ENCODE measurements at regions not wholly inside any gene's neighbourhood (a gene's known extent, or its start where the extent isn't known, plus 50 kb on each side); places are given as distances from the start of the nearest gene placed in this dataset.

GRCh38 chr6:26240157-26241032 is 124.6 kb upstream of the BTN3A2 start:
- peak overlapping the region in 11 of 12 donors; percentile 58 to 92 (median 75) for H3K27ac ChIP-seq
- H3K36me3 ChIP-seq: no peaks in the 10 kb centered on the region
- intact Hi-C loops (cut with DNase I): loop anchor here in 1 of 10 donors (5.0 kb wide), 1 partner anchor 37 kb away; no protein-coding TSS in a partner anchor
- ATAC-seq: peak; percentile 60 to 95 (median 90)
- peaks cover 0 to 95% (median 46%) of the 10 kb centered on the region in 9 donors for H3K27me3 ChIP-seq
- peaks cover 0 to 13% (median 0%) of the 10 kb centered on the region in 12 donors for H3K4me1 ChIP-seq
- WGBS, 4 donors: 0 to 1% (median 1%) methylated on average over 49 of the region's 49 CpGs
- H3K9me3 ChIP-seq: peaks cover 0 to 3% (median 0%) of the 10 kb centered on the region in 12 donors
- peak in 1 of 2 donors; percentile 32 for TF ChIP-seq POLR2A (IDR thresholded peaks at IDR 0.05)
- TF ChIP-seq CTCF (IDR thresholded peaks at IDR 0.05): no peak
- peak overlapping the region; percentile 17 to 68 (median 52) for H3K4me3 ChIP-seq
- peak; percentile 51 to 81 (median 69) for DNase-seq

- Histone ChIP-seq H3K27me3 (peaks cover 0 to 93% (median 45%) of the 10 kb centered on the region in 9 donors), H3K36me3 (no peaks in the 10 kb centered on the region), H3K4me1 (peaks cover 0 to 10% (median 0%) of the 10 kb centered on the region in 12 donors), H3K4me3 (peak overlapping the region; percentile 17 to 68 (median 52)), H3K9me3 (peaks cover 0 to 3% (median 0%) of the 10 kb centered on the region in 12 donors), H3K27ac (peak overlapping the region in 11 of 12 donors; percentile 58 to 92 (median 75))
- ATAC-seq: peak in 3 of 4 donors; percentile 13 to 26 (median 15)
- DNase-seq: no peak
- TF ChIP-seq CTCF (IDR thresholded peaks at IDR 0.05) (no peak), POLR2A (IDR thresholded peaks at IDR 0.05) (no peak)
- WGBS, 4 donors: 32 to 45% (median 39%) methylated on average over 35 to 38 of the region's 38 CpGs
- intact Hi-C loops (cut with DNase I): loop anchor here in 1 of 10 donors (5.0 kb wide), 1 partner anchor 36 kb away; no protein-coding TSS in a partner anchor
Observed at GRCh38 chr6:26241033-26241895, 123.7 kb upstream of the BTN3A2 start.

GRCh38 chr6:26243132-26243531 is 121.9 kb upstream of the BTN3A2 start:
- no peak for DNase-seq
- ATAC-seq: no peak
- H3K4me3 ChIP-seq: no peak overlapping the region
- H3K27me3 ChIP-seq: peaks cover 0 to 89% (median 37%) of the 10 kb centered on the region in 9 donors
- peaks cover 0 to 10% (median 0%) of the 10 kb centered on the region in 12 donors for H3K4me1 ChIP-seq
- peaks cover 0 to 3% (median 0%) of the 10 kb centered on the region in 12 donors for H3K9me3 ChIP-seq
- intact Hi-C loops (cut with DNase I): loop anchor here in 1 of 10 donors (5.0 kb wide), 1 partner anchor 34 kb away; no protein-coding TSS in a partner anchor
- TF ChIP-seq POLR2A (IDR thresholded peaks at IDR 0.05): no peak
- TF ChIP-seq CTCF (IDR thresholded peaks at IDR 0.05): no peak
- 93 to 96% (median 94%) methylated on average over 2 of the region's 2 CpGs for WGBS, 4 donors
- H3K27ac ChIP-seq: no peak overlapping the region
- no peaks in the 10 kb centered on the region for H3K36me3 ChIP-seq
